ENCODE measurements at regions not wholly inside any gene's neighbourhood (a gene's known extent, or its start where the extent isn't known, plus 50 kb on each side); places are given as distances from the start of the nearest gene placed in this dataset.

- H3K27me3 ChIP-seq (replicated peaks in 1 of 4; ENCODE audit: control insufficient read depth in 3 of 4, extremely low read depth in 1 of 4, insufficient read depth in 3 of 4, low read length in 3 of 4): no peaks in the 10 kb centered on the region
- H3K23ac ChIP-seq (ENCODE audit: insufficient read length): no peak overlapping the region
- no peaks in the 10 kb centered on the region for H3K36me3 ChIP-seq (ENCODE audit: control insufficient read depth in 2 of 4, insufficient read depth in 4 of 4, low read length in 3 of 4)
- no peak overlapping the region for H3K9ac ChIP-seq (replicated peaks in 1 of 4; ENCODE audit: extremely low read depth in 1 of 4, low read depth in 3 of 4, low read length in 3 of 4)
- H2BK15ac ChIP-seq (ENCODE audit: low read length): no peak overlapping the region
- no peak overlapping the region for H2BK120ac ChIP-seq (replicated peaks; ENCODE audit: low read depth, low read length)
- no peaks in the 10 kb centered on the region for H3K4me1 ChIP-seq (replicated peaks in 1 of 4; ENCODE audit: control insufficient read depth in 3 of 4, insufficient read depth in 4 of 4, low read length in 3 of 4)
- no peaks in the 10 kb centered on the region for H3K79me2 ChIP-seq (ENCODE audit: control insufficient read depth in 1 of 2, insufficient read depth in 2 of 2, low read length in 2 of 2)
- H3K18ac ChIP-seq (ENCODE audit: extremely low read depth, low read length): no peak overlapping the region
- no peak overlapping the region for H3K56ac ChIP-seq (replicated peaks; ENCODE audit: insufficient read length, low read depth, low read length)
- H2BK5ac ChIP-seq (ENCODE audit: low read depth, low read length): no peak overlapping the region
- H4K5ac ChIP-seq (ENCODE audit: insufficient read length, low read depth, low read length): no peak overlapping the region
- H3K4me2 ChIP-seq (ENCODE audit: insufficient read depth in 1 of 2, low read depth in 2 of 2, low read length in 2 of 2): no peak overlapping the region
- H4K8ac ChIP-seq (ENCODE audit: extremely low read depth, insufficient read depth, low read length): no peak overlapping the region
- CTCF ChIA-PET (ENCODE audit: partially characterized antibody): no interaction called here
- no peaks in the 10 kb centered on the region for H4K20me1 ChIP-seq (replicated peaks in 1 of 2; ENCODE audit: control insufficient read depth in 1 of 2, insufficient read depth in 2 of 2, low read length in 2 of 2)
- peaks cover 9 to 15% of the 10 kb centered on the region in 2 experiments for H3K9me3 ChIP-seq (ENCODE audit: insufficient read depth in 2 of 2, low read depth in 1 of 2, low read length in 1 of 2)
- H4K91ac ChIP-seq (replicated peaks; ENCODE audit: insufficient read length, low read length): no peak overlapping the region
- FAIRE-seq: no peak
- POLR2A ChIA-PET (ENCODE audit: partially characterized antibody): no interaction called here
- no peaks in the 10 kb centered on the region; the same call in 1 of the 2 replicates for H3K23me2 ChIP-seq (ENCODE audit: low read depth, low read length)
- no peak overlapping the region for H2BK12ac ChIP-seq (ENCODE audit: low read depth, low read length)
- no peak overlapping the region for H2AFZ ChIP-seq (ENCODE audit: low read length)
- no peaks in the 10 kb centered on the region for H3K79me1 ChIP-seq (ENCODE audit: low read depth, low read length)
- H3K14ac ChIP-seq (ENCODE audit: insufficient read length): no peak overlapping the region
- no peak overlapping the region for H2AK5ac ChIP-seq (ENCODE audit: low read depth, low read length)
- H3K27ac ChIP-seq (ENCODE audit: low read depth, low read length): no peak overlapping the region
- H3K4ac ChIP-seq (replicated peaks; ENCODE audit: insufficient read length, low read depth, low read length): no peak overlapping the region
- H3K4me3 ChIP-seq (ENCODE audit: extremely low read depth in 1 of 4, insufficient read depth in 2 of 4, low read depth in 3 of 4, low read length in 4 of 4): no peak overlapping the region
- H2BK20ac ChIP-seq (ENCODE audit: low read length): no peak overlapping the region
- DNase-seq (ENCODE audit: low read depth in 1 of 2, low spot score in 2 of 2): no peak
- no peak for TF ChIP-seq SP1 (IDR thresholded peaks at IDR 0.05; ENCODE audit: low read depth, low read length)
- TF ChIP-seq BRCA1 (IDR thresholded peaks at IDR 0.05; ENCODE audit: low read depth, low read length): no peak
- TF ChIP-seq EZH2 (IDR thresholded peaks at IDR 0.05; ENCODE audit: low read depth, low read length, severe bottlenecking): no peak
These were observed 1092.8 kb downstream of the SORCS3 start for GRCh38 chr10:105733924-105734323.
